ENCODE measurements at regions not wholly inside any gene's neighbourhood (a gene's known extent, or its start where the extent isn't known, plus 50 kb on each side); places are given as distances from the start of the nearest gene placed in this dataset.

DNA sequence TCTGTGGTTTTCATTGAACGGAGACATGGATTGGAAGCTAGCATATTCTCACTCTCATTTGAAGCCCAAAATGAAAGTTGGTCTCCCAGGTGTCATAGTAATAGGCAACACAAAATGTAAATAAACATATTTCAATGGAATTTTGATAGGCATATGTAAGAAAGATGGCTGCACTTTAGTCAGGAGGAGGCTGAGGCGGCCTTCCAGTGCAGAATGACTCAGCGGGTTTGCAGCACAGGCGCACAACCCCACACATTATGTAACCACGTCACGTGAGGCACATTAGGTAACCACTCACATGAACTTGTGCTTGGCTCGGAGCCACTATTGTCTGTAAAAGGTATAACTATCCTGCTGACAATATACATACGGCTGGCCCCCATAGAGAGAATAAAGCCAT lies 381.7 kb downstream of the GPAT3 start:
- TF ChIP-seq MYC (IDR thresholded peaks at IDR 0.05; ENCODE audit: low read depth, low read length): no peak
- no peak for TF ChIP-seq EZH2 (IDR thresholded peaks at IDR 0.05; ENCODE audit: borderline replicate concordance, low read depth, low read length, severe bottlenecking)
- no peak for TF ChIP-seq POLR2AphosphoS5 (IDR thresholded peaks at IDR 0.05; ENCODE audit: insufficient read depth, low read depth, low read length)
- TF ChIP-seq, protein P1, sequence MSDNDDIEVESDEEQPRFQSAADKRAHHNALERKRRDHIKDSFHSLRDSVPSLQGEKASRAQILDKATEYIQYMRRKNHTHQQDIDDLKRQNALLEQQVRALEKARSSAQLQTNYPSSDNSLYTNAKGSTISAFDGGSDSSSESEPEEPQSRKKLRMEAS (IDR thresholded peaks at IDR 0.05; ENCODE audit: insufficient read depth, insufficient read length): no peak
- no peak for TF ChIP-seq JUN (IDR thresholded peaks at IDR 0.05; ENCODE audit: borderline replicate concordance, insufficient read depth, insufficient read length, low read depth)
- no peak for TF ChIP-seq GATA2 (IDR thresholded peaks at IDR 0.05; ENCODE audit: insufficient read depth, insufficient read length, low read depth, low read length)
- no peak for TF ChIP-seq POLR2A (IDR thresholded peaks at IDR 0.05; ENCODE audit: low read depth, low read length)
- TF ChIP-seq FOS (IDR thresholded peaks at IDR 0.05; ENCODE audit: borderline replicate concordance, insufficient read depth, low read length): no peak
- TF ChIP-seq, protein P2, sequence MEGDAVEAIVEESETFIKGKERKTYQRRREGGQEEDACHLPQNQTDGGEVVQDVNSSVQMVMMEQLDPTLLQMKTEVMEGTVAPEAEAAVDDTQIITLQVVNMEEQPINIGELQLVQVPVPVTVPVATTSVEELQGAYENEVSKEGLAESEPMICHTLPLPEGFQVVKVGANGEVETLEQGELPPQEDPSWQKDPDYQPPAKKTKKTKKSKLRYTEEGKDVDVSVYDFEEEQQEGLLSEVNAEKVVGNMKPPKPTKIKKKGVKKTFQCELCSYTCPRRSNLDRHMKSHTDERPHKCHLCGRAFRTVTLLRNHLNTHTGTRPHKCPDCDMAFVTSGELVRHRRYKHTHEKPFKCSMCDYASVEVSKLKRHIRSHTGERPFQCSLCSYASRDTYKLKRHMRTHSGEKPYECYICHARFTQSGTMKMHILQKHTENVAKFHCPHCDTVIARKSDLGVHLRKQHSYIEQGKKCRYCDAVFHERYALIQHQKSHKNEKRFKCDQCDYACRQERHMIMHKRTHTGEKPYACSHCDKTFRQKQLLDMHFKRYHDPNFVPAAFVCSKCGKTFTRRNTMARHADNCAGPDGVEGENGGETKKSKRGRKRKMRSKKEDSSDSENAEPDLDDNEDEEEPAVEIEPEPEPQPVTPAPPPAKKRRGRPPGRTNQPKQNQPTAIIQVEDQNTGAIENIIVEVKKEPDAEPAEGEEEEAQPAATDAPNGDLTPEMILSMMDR (IDR thresholded peaks at IDR 0.05; ENCODE audit: extremely low read depth in 1 of 2, insufficient read depth in 1 of 2, low read depth in 1 of 2, low read length in 2 of 2): no peak
- Histone ChIP-seq H3K27ac (ENCODE audit: insufficient read depth, low read depth, low read length) (no peak overlapping the region), H2AFZ (ENCODE audit: low read depth, low read length) (no peak overlapping the region), H3K4me3 (replicated peaks in 1 of 3; ENCODE audit: insufficient read depth in 1 of 3, low read depth in 1 of 3, low read length in 3 of 3) (no peak overlapping the region), H3K4me1 (ENCODE audit: control insufficient read depth, extremely low read depth, insufficient read depth, low read length) (no peaks in the 10 kb centered on the region), H4K20me1 (replicated peaks; ENCODE audit: control insufficient read depth, extremely low read depth, insufficient read depth, low read length) (no peaks in the 10 kb centered on the region), H3K79me2 (ENCODE audit: control insufficient read depth, insufficient read depth, low read length) (no peaks in the 10 kb centered on the region), H3K9me3 (replicated peaks; ENCODE audit: control insufficient read depth, insufficient read depth, low read length) (no peaks in the 10 kb centered on the region), H3K36me3 (ENCODE audit: control insufficient read depth in 2 of 2, extremely low read depth in 1 of 2, insufficient read depth in 2 of 2, low read length in 2 of 2) (no peaks in the 10 kb centered on the region), H3K27me3 (ENCODE audit: control insufficient read depth in 2 of 2, insufficient read depth in 2 of 2, low read length in 2 of 2) (no peaks in the 10 kb centered on the region), H3K9me1 (replicated peaks; ENCODE audit: control insufficient read depth, extremely low read depth, insufficient read depth, low read length) (no peaks in the 10 kb centered on the region), H3K4me2 (ENCODE audit: insufficient read depth, low read length) (no peak overlapping the region), H3K9ac (replicated peaks; ENCODE audit: extremely low read depth, insufficient read depth, low read length) (no peak overlapping the region)
- dilution Hi-C loops (cut with MboI; ENCODE audit: extremely low pct_ligation_motif_present, low sequenced_read_pairs) (no loop called here), intact Hi-C loops (cut with micrococcal nuclease) (no loop called here)
- FAIRE-seq (no peak), DNase-seq (ENCODE audit: low read depth, low spot score) (no peak)
- BruUV-seq (replicated peaks): no TSS peak
- CTCF ChIA-PET: no interaction called here
- POLR2A ChIA-PET: no interaction called here
